ENCODE measurements at regions not wholly inside any gene's neighbourhood (a gene's known extent, or its start where the extent isn't known, plus 50 kb on each side); places are given as distances from the start of the nearest gene placed in this dataset.

- BruUV-seq (replicated peaks) = no TSS peak
- CTCF ChIA-PET = interaction anchor here (0.9 kb wide), 1 partner anchor 9 kb away, joined by 3 read pairs; no protein-coding TSS in a partner anchor
- TF ChIP-seq FOS (IDR thresholded peaks at IDR 0.05; ENCODE audit: borderline replicate concordance, insufficient read depth, low read length) = no peak
- no peak for TF ChIP-seq POLR2AphosphoS5 (IDR thresholded peaks at IDR 0.05; ENCODE audit: insufficient read depth, low read depth, low read length)
- no peak for TF ChIP-seq POLR2A (IDR thresholded peaks at IDR 0.05; ENCODE audit: low read depth, low read length)
- no peak for TF ChIP-seq GATA2 (IDR thresholded peaks at IDR 0.05; ENCODE audit: insufficient read depth, insufficient read length, low read depth, low read length)
- no peak for TF ChIP-seq MAX (IDR thresholded peaks at IDR 0.05; ENCODE audit: insufficient read depth, insufficient read length)
- no peak for TF ChIP-seq MYC (IDR thresholded peaks at IDR 0.05; ENCODE audit: low read depth, low read length)
- no peak for TF ChIP-seq CTCF (IDR thresholded peaks at IDR 0.05; ENCODE audit: extremely low read depth in 1 of 2, insufficient read depth in 1 of 2, low read depth in 1 of 2, low read length in 2 of 2)
- no peak for TF ChIP-seq JUN (IDR thresholded peaks at IDR 0.05; ENCODE audit: borderline replicate concordance, insufficient read depth, insufficient read length, low read depth)
- no peak for TF ChIP-seq EZH2 (IDR thresholded peaks at IDR 0.05; ENCODE audit: borderline replicate concordance, low read depth, low read length, severe bottlenecking)
- H3K9me1 ChIP-seq (replicated peaks; ENCODE audit: control insufficient read depth, extremely low read depth, insufficient read depth, low read length) = no peaks in the 10 kb centered on the region
- DNase-seq (ENCODE audit: low read depth, low spot score) (no peak), FAIRE-seq (no peak)
- H3K79me2 ChIP-seq (ENCODE audit: control insufficient read depth, insufficient read depth, low read length) = no peaks in the 10 kb centered on the region
- H3K9ac ChIP-seq (replicated peaks; ENCODE audit: extremely low read depth, insufficient read depth, low read length) = no peak overlapping the region
- H3K27me3 ChIP-seq (ENCODE audit: control insufficient read depth in 2 of 2, insufficient read depth in 2 of 2, low read length in 2 of 2) = peaks cover 2 to 4% of the 10 kb centered on the region in 2 experiments
- no peak overlapping the region for H3K4me2 ChIP-seq (ENCODE audit: insufficient read depth, low read length)
- H3K4me3 ChIP-seq (replicated peaks in 1 of 3; ENCODE audit: insufficient read depth in 1 of 3, low read depth in 1 of 3, low read length in 3 of 3) = no peak overlapping the region
- H3K9me3 ChIP-seq (replicated peaks; ENCODE audit: control insufficient read depth, insufficient read depth, low read length) = no peaks in the 10 kb centered on the region
- no peaks in the 10 kb centered on the region for H4K20me1 ChIP-seq (replicated peaks; ENCODE audit: control insufficient read depth, extremely low read depth, insufficient read depth, low read length)
- no peaks in the 10 kb centered on the region for H3K36me3 ChIP-seq (ENCODE audit: control insufficient read depth in 2 of 2, extremely low read depth in 1 of 2, insufficient read depth in 2 of 2, low read length in 2 of 2)
- dilution Hi-C loops (cut with MboI; ENCODE audit: extremely low pct_ligation_motif_present, low sequenced_read_pairs) (no loop called here), intact Hi-C loops (cut with micrococcal nuclease) (no loop called here)
- H3K27ac ChIP-seq (ENCODE audit: insufficient read depth, low read depth, low read length) = no peak overlapping the region
- POLR2A ChIA-PET = no interaction called here
- no peaks in the 10 kb centered on the region for H3K4me1 ChIP-seq (ENCODE audit: control insufficient read depth, extremely low read depth, insufficient read depth, low read length)
- H2AFZ ChIP-seq (ENCODE audit: low read depth, low read length) = no peak overlapping the region
These were observed 190.2 kb upstream of the MPHOSPH6 start for GRCh38 chr16:82360024-82360783.

Measured in endothelial cell of umbilical vein (primary cell).